ENCODE measurements at regions not wholly inside any gene's neighbourhood (a gene's known extent, or its start where the extent isn't known, plus 50 kb on each side); places are given as distances from the start of the nearest gene placed in this dataset.

DNA sequence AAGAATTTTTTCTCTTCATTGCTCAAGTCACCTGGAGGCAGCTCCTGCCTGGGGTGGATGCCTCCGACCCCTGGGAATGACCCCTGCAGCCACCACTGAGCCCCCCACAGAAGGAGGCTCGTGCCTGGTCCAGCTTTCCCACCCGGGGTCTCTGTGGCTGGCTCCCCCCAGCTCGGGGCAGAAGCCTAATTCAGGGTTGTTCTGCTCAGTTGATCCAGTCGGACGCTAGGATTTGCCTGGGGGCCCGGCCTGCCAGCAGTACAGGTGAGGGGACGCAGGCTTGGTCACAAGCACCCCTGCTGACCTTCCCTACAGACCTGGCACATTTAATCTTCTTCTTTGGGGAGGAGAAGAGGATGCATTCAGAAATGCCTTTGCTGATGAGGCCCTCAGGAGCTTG is 53.6 kb upstream of the POFUT2 start:
- Histone ChIP-seq H3K27ac (ENCODE audit: insufficient read depth, low read length) (no peak overlapping the region), H3K27me3 (ENCODE audit: control insufficient read depth, insufficient read depth, low read length) (no peaks in the 10 kb centered on the region), H3K36me3 (ENCODE audit: control insufficient read depth, insufficient read depth, low read length) (no peaks in the 10 kb centered on the region), H3K9me3 (ENCODE audit: control insufficient read depth, insufficient read depth, low read depth, low read length) (no peaks in the 10 kb centered on the region), H3K9ac (ENCODE audit: insufficient read depth, low read length) (no peak overlapping the region), H3K4me3 (replicated peaks in 1 of 4; ENCODE audit: control extremely low read depth in 1 of 4, insufficient read depth in 1 of 4, low read depth in 3 of 4, low read length in 4 of 4) (no peak overlapping the region), H4K20me1 (ENCODE audit: control insufficient read depth, extremely low read depth, insufficient read depth, low read length) (no peaks in the 10 kb centered on the region), H3K4me1 (ENCODE audit: control insufficient read depth, extremely low read depth, insufficient read depth, low read length) (no peaks in the 10 kb centered on the region), H3K4me2 (ENCODE audit: extremely low read depth, insufficient read depth, low read length) (no peak overlapping the region), H3K79me2 (ENCODE audit: control insufficient read depth, insufficient read depth, low read length) (no peaks in the 10 kb centered on the region), H2AFZ (ENCODE audit: low read length) (no peak overlapping the region)
- DNase-seq (ENCODE audit: low read depth in 2 of 2): no peak
- TF ChIP-seq EZH2 (IDR thresholded peaks at IDR 0.05; ENCODE audit: low read length, missing control alignments) (no peak), CTCF (conservative IDR thresholded peaks at IDR 0.05 in 1 of 2, IDR thresholded peaks at IDR 0.05 in 1 of 2; ENCODE audit: low read depth in 1 of 2, low read length in 2 of 2) (no peak)

DNA sequence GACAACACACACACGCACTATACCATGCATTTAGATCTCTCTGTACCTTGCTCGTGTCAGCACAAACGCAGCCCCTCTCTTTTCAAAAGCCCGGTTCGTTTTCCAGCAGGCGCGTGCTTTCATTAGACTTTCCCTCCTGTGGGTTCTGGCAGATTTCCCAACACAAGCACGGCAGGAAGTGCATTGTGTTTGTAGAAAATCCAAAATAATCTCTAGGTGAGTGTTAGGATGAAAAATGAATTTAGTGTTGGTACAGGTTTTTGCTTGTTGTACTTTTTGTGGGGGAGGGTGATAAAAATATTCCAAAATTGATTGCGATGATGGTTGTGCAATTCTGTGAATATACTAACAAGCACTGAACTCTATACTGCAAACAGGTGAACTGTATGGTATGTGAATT is 54.1 kb upstream of the POFUT2 start:
- no peak overlapping the region for H2AFZ ChIP-seq (ENCODE audit: low read length)
- TF ChIP-seq CTCF (conservative IDR thresholded peaks at IDR 0.05 in 1 of 2, IDR thresholded peaks at IDR 0.05 in 1 of 2; ENCODE audit: low read depth in 1 of 2, low read length in 2 of 2): no peak
- TF ChIP-seq EZH2 (IDR thresholded peaks at IDR 0.05; ENCODE audit: low read length, missing control alignments): no peak
- peak in 1 of 2 donors; percentile 55 for DNase-seq (ENCODE audit: low read depth in 2 of 2)
- no peaks in the 10 kb centered on the region for H3K9me3 ChIP-seq (ENCODE audit: control insufficient read depth, insufficient read depth, low read depth, low read length)
- H4K20me1 ChIP-seq (ENCODE audit: control insufficient read depth, extremely low read depth, insufficient read depth, low read length): no peaks in the 10 kb centered on the region
- no peaks in the 10 kb centered on the region for H3K4me1 ChIP-seq (ENCODE audit: control insufficient read depth, extremely low read depth, insufficient read depth, low read length)
- H3K9ac ChIP-seq (ENCODE audit: insufficient read depth, low read length): no peak overlapping the region
- H3K4me3 ChIP-seq (replicated peaks in 1 of 4; ENCODE audit: control extremely low read depth in 1 of 4, insufficient read depth in 1 of 4, low read depth in 3 of 4, low read length in 4 of 4): no peak overlapping the region
- H3K36me3 ChIP-seq (ENCODE audit: control insufficient read depth, insufficient read depth, low read length): no peaks in the 10 kb centered on the region
- H3K79me2 ChIP-seq (ENCODE audit: control insufficient read depth, insufficient read depth, low read length): no peaks in the 10 kb centered on the region
- no peaks in the 10 kb centered on the region for H3K27me3 ChIP-seq (ENCODE audit: control insufficient read depth, insufficient read depth, low read length)
- no peak overlapping the region for H3K27ac ChIP-seq (ENCODE audit: insufficient read depth, low read length)
- H3K4me2 ChIP-seq (ENCODE audit: extremely low read depth, insufficient read depth, low read length): no peak overlapping the region

- Histone ChIP-seq H3K36me3 (ENCODE audit: control insufficient read depth, insufficient read depth, low read length) (no peaks in the 10 kb centered on the region), H3K4me3 (replicated peaks in 1 of 4; ENCODE audit: control extremely low read depth in 1 of 4, insufficient read depth in 1 of 4, low read depth in 3 of 4, low read length in 4 of 4) (no peak overlapping the region), H3K27ac (ENCODE audit: insufficient read depth, low read length) (no peak overlapping the region), H3K9me3 (ENCODE audit: control insufficient read depth, insufficient read depth, low read depth, low read length) (no peaks in the 10 kb centered on the region), H3K9ac (ENCODE audit: insufficient read depth, low read length) (no peak overlapping the region), H2AFZ (ENCODE audit: low read length) (no peak overlapping the region), H3K4me2 (ENCODE audit: extremely low read depth, insufficient read depth, low read length) (no peak overlapping the region), H4K20me1 (ENCODE audit: control insufficient read depth, extremely low read depth, insufficient read depth, low read length) (no peaks in the 10 kb centered on the region), H3K27me3 (ENCODE audit: control insufficient read depth, insufficient read depth, low read length) (no peaks in the 10 kb centered on the region), H3K4me1 (ENCODE audit: control insufficient read depth, extremely low read depth, insufficient read depth, low read length) (peaks cover 4% of the 10 kb centered on the region), H3K79me2 (ENCODE audit: control insufficient read depth, insufficient read depth, low read length) (no peaks in the 10 kb centered on the region)
- TF ChIP-seq EZH2 (IDR thresholded peaks at IDR 0.05; ENCODE audit: low read length, missing control alignments): no peak
- TF ChIP-seq CTCF (conservative IDR thresholded peaks at IDR 0.05 in 1 of 2, IDR thresholded peaks at IDR 0.05 in 1 of 2; ENCODE audit: low read depth in 1 of 2, low read length in 2 of 2): no peak
- DNase-seq (ENCODE audit: low read depth in 2 of 2): no peak
These were observed 56.2 kb upstream of the POFUT2 start for GRCh38 chr21:45343891-45344290.

Measured in fibroblast of lung (primary cell).